GM10266 (cell line): ENCODE measurements at regions not wholly inside any gene's neighbourhood (a gene's known extent, or its start where the extent isn't known, plus 50 kb on each side); places are given as distances from the start of the nearest gene placed in this dataset.

Experiments
- DNase-seq: peaks from one replicate; pipeline ENCODE4 v3.0.0; 2012; ENCODE audit errors: extremely low spot score
- CTCF ChIP-seq: IDR thresholded peaks from 2 replicates; pipeline ENCODE4 v1.5.1; 2012; ENCODE audit warnings: mild to moderate bottlenecking, low read depth; ENCODE audit not compliant: control insufficient read depth, insufficient read depth; ENCODE audit errors: missing control alignments

DNA sequence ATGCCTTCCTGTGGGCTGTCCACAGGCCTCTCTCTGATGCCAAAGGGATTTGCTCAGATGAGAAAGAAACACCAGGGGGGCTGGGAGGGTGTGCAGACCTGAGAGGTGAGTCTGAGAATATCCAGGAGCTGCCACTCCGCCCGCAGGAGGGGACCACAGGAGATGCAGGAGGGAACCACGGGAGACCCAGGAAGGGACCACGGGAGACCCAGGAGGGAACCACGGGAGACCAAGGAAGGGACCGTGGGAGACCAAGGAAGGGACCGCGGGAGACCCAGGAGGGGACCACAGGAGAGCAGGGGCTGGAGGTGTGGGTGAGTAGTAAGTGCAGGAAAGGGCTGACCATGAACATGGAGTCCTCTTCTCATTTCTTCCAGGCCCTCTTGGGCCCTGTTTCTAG, 74.6 kb upstream of the SFSWAP start:
- DNase-seq, result no peak
- TF ChIP-seq CTCF, result no peak

GRCh38 chr12:131636940-131637750, 73.7 kb upstream of the SFSWAP start:
- no peak for TF ChIP-seq CTCF
- no peak for DNase-seq

- DNase-seq, result no peak
- no peak for TF ChIP-seq CTCF
Observed at GRCh38 chr12:131637986-131638385, 72.9 kb upstream of the SFSWAP start.

DNA sequence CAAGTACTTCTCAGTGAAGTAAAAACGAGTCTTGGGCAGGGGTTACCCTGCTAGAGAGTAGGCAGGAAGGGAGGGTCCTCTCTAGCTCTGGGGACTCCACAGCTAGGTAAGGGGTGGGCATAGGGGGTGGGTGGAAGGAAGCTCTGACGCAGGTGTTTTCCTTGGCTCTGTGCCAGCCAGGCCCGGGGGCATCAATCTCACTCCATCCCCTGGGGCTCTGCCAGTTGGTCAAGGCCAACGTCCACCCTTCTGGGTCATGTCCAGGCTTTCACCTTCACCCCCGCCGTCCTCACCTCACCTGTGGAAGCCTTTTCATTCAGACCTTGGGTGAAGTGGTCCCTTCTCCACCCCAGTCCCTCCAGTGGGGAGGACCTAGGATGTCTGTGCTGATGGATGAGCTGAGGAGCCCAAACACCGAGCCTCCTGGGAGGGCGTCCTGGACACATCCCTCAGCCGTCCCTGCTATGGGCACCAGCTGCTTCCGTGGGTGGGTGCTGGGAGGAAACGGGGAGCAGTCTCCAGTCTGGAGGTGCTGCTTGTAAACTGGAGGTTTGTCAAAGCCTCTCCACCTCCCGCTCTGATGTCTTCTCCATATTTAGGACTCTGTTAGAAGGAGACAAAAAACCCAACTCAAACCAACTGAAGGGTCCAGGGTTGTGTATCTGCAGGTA, 71.5 kb upstream of the SFSWAP start:
- DNase-seq, result no peak
- TF ChIP-seq CTCF, result no peak

DNA sequence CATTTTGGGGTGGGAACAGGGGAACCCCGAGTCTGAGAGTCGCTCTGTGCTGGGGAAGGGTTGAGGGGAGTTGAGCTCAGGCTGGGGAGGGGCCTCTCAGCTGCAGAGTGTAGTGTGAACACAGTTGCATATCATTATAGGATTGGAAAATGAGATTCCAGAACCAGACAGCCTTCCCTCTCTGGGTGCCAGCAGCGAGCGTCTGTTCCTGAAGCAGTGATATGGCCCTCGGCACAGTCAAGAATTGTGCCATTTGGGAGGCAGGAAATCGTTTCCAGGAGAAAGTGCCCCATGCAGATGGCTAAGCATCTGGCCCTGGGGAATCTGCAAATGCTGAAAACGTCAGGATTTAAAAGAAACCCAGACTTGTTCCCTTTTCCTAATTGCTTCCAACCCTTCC, 70.4 kb upstream of the SFSWAP start:
- no peak for TF ChIP-seq CTCF
- no peak for DNase-seq

DNA sequence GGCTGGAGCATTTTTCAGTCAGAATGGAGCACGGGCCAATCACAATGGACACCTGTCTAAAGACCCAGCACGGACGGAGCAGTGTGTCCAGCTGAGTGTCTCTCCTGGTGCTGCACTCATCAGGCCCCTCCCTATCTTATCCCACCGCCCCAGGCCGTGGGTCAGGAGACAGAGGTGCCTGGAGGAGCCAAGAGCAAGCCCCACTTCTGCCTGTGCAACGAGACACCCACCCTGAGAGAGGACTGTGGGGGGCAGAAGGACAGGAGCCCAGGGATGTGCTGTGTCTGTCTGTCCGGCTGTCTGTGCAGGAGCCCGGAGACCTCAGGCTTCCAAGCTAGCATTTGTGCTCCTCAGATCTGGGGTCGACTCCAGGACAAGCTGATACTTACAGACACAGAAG, 69.6 kb upstream of the SFSWAP start:
- TF ChIP-seq CTCF, result no peak
- no peak for DNase-seq

DNA sequence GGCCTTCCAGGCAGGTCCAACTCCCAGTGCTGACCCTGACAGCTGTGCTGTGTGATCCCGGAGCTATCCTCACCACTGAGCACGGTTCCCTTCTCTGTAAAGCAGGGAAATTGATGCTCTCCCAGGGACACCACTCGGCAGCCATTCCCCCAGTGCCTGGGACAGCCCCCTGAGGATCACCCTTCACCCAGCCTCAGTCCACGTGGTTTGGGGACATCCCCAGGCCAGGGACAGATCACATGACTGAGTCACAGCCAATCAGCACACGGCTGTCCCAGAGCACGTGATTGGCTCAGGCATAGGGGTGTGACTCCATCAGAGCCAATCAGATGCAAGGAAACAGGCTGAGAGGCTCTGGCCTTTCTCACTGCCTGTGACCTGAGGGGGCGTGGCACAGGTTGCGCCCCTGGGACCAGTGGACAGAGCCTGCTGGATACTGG, 68.8 kb upstream of the SFSWAP start:
- no peak for TF ChIP-seq CTCF
- peak; percentile 47 for DNase-seq
